ENCODE measurements at regions not wholly inside any gene's neighbourhood (a gene's known extent, or its start where the extent isn't known, plus 50 kb on each side); places are given as distances from the start of the nearest gene placed in this dataset.

GRCh38 chr4:83779103-83780052 is 243.5 kb downstream of the GPAT3 start (continued):
- TF ChIP-seq JUND (IDR thresholded peaks at IDR 0.05; ENCODE audit: borderline replicate concordance, low read depth, low read length) (no peak), JUND (tag; IDR thresholded peaks at IDR 0.05; ENCODE audit: borderline replicate concordance, low read depth, low read length) (no peak), AFF1 (IDR thresholded peaks at IDR 0.05; ENCODE audit: low read depth in 1 of 2, partially characterized antibody in 2 of 2) (no peak), ZNF780A (CRISPR knock-in tag; IDR thresholded peaks at IDR 0.05) (no peak), HNRNPUL1 (IDR thresholded peaks at IDR 0.05; ENCODE audit: low read length) (no peak), ARID3A (IDR thresholded peaks at IDR 0.05; ENCODE audit: borderline replicate concordance, low read depth, low read length) (no peak), MITF (IDR thresholded peaks at IDR 0.05) (no peak), BCL6 (CRISPR knock-in tag; IDR thresholded peaks at IDR 0.05) (no peak), HIVEP1 (CRISPR knock-in tag; IDR thresholded peaks at IDR 0.05) (no peak), RUNX1 (IDR thresholded peaks at IDR 0.05; ENCODE audit: low read depth) (no peak), SMARCE1 (IDR thresholded peaks at IDR 0.05) (no peak), NFE2L1 (tag; IDR thresholded peaks at IDR 0.05; ENCODE audit: borderline replicate concordance, low read depth) (no peak)

Measured in K562 (cell line).